IMR-90 (cell line): ENCODE measurements at regions not wholly inside any gene's neighbourhood (a gene's known extent, or its start where the extent isn't known, plus 50 kb on each side); places are given as distances from the start of the nearest gene placed in this dataset.

Experiments used
- ATAC-seq: fragments of 200-7000 bp; cut with Tn5 transposase; 2 replicates; pipeline ENCODE4 v1.9.1; 2020; ENCODE audit warnings: low read depth, mild to moderate bottlenecking, moderate library complexity
- BruUV-seq: library from RNA; stranded (reverse); fragments of 400-500 nt; replicated peaks from 2 replicates; lab custom pipeline; 2021; lab: Mats Ljungman, UMichigan
- CTCF ChIA-PET: fragments of 300-600 bp; formaldehyde crosslinking; extraction: SDS; loops from one replicate; lab custom pipeline; 2021; ENCODE audit warnings: antibody characterized with exemption; lab: Yijun Ruan, JAX
- POLR2A ChIA-PET: fragments of 300-600 bp; sonication (Branson Sonifier 250); formaldehyde crosslinking; loops from one replicate; lab custom pipeline; 2022; ENCODE audit warnings: antibody characterized with exemption; ENCODE audit not compliant: unreplicated experiment; lab: Charles Lee
- DNase-seq: peaks from one replicate; pipeline ENCODE4 v3.0.0; 2013
- H2AFZ ChIP-seq: replicated peaks from 2 replicates; pipeline ENCODE3; 2013; ENCODE audit warnings: low read length, mild to moderate bottlenecking; ENCODE audit not compliant: poor library complexity
- H2AK5ac ChIP-seq: 2 replicates; pipeline ENCODE4 v1.6.1; 2013; ENCODE audit warnings: low read depth, low read length, inconsistent platforms
- H2AK9ac ChIP-seq: replicated peaks from 2 replicates; pipeline ENCODE3; 2013; ENCODE audit warnings: mild to moderate bottlenecking, low read depth, low read length, moderate library complexity; ENCODE audit not compliant: poor library complexity
- H2BK120ac ChIP-seq: 2 replicates; pipeline ENCODE4 v1.6.1; 2013; ENCODE audit warnings: low read depth, low read length, inconsistent platforms
- H2BK15ac ChIP-seq: 3 replicates; pipeline ENCODE4 v1.6.1; 2013; ENCODE audit warnings: low read depth, low read length, inconsistent platforms
- H2BK20ac ChIP-seq: 2 replicates; pipeline ENCODE4 v1.6.1; 2013; ENCODE audit warnings: low read depth, mild to moderate bottlenecking, inconsistent platforms, low read length, moderate library complexity
- H2BK5ac ChIP-seq: 2 replicates; pipeline ENCODE4 v1.6.1; 2013; ENCODE audit warnings: mild to moderate bottlenecking, low read depth, low read length, inconsistent platforms; ENCODE audit not compliant: poor library complexity, severe bottlenecking
- H3K14ac ChIP-seq: replicated peaks from 2 replicates; pipeline ENCODE4 v1.6.1; 2013; ENCODE audit warnings: low read depth, low read length, inconsistent platforms
- H3K18ac ChIP-seq: 2 replicates; pipeline ENCODE4 v1.6.1; 2013; ENCODE audit warnings: low read depth, low read length, control low read depth
- H3K23ac ChIP-seq: 2 replicates; pipeline ENCODE4 v1.6.1; 2013; ENCODE audit warnings: low read depth, low read length, inconsistent platforms
- H3K27ac ChIP-seq: 2 replicates; pipeline ENCODE4 v1.5.1; 2013; ENCODE audit warnings: mild to moderate bottlenecking, control low read depth, low read length; ENCODE audit not compliant: insufficient read depth
- H3K27me3 ChIP-seq: 2 replicates; pipeline ENCODE4 v1.6.1; 2013; ENCODE audit warnings: low read length; ENCODE audit not compliant: control insufficient read depth, insufficient read depth
- H3K36me3 ChIP-seq: 2 replicates; pipeline ENCODE4 v1.6.1; 2013; ENCODE audit warnings: low read length, mixed read lengths; ENCODE audit not compliant: control insufficient read depth, insufficient read depth
- H3K4ac ChIP-seq: 2 replicates; pipeline ENCODE4 v1.6.1; 2013; ENCODE audit warnings: low read depth, low read length, inconsistent platforms
- H3K4me1 ChIP-seq: 2 replicates; pipeline ENCODE4 v1.6.1; 2013; ENCODE audit warnings: low read length, mixed read lengths; ENCODE audit not compliant: control insufficient read depth, insufficient read depth
- H3K4me2 ChIP-seq: 2 replicates; pipeline ENCODE4 v1.6.1; 2013; ENCODE audit warnings: low read depth, mild to moderate bottlenecking, control low read depth, low read length, moderate library complexity
- H3K4me3 ChIP-seq: 2 replicates; pipeline ENCODE4 v1.5.1; 2013; ENCODE audit warnings: low read depth, mild to moderate bottlenecking, control low read depth, low read length, moderate library complexity; ENCODE audit not compliant: insufficient read depth
- H3K56ac ChIP-seq: 2 replicates; pipeline ENCODE4 v1.6.1; 2013; ENCODE audit warnings: low read length, inconsistent platforms; ENCODE audit not compliant: insufficient read depth; ENCODE audit errors: extremely low read depth
- H3K79me1 ChIP-seq, 2 experiments: 2 replicates each; pipeline ENCODE4 v1.6.1; 2013; ENCODE audit warnings: low read length in 2 of 2, inconsistent platforms in 1 of 2, low read depth in 1 of 2
- H3K9ac ChIP-seq: 2 replicates; pipeline ENCODE4 v1.6.1; 2013; ENCODE audit warnings: low read depth, low read length, control low read depth
- H3K9me1 ChIP-seq: 2 replicates; pipeline ENCODE4 v1.6.1; 2013; ENCODE audit warnings: low read length, inconsistent platforms; ENCODE audit not compliant: insufficient read depth
- H3K9me3 ChIP-seq: 2 replicates; pipeline ENCODE4 v1.6.1; 2013; ENCODE audit warnings: low read length; ENCODE audit not compliant: control insufficient read depth, insufficient read depth
- H4K20me1 ChIP-seq: 2 replicates; pipeline ENCODE4 v1.6.1; 2013; ENCODE audit warnings: low read length, inconsistent platforms; ENCODE audit not compliant: insufficient read depth
- H4K5ac ChIP-seq: 2 replicates; pipeline ENCODE4 v1.6.1; 2013; ENCODE audit warnings: mild to moderate bottlenecking, low read depth, low read length, control low read depth
- H4K8ac ChIP-seq, 2 experiments: 2 replicates each; pipeline ENCODE4 v1.6.1; 2013; ENCODE audit warnings: low read depth in 2 of 2, low read length in 2 of 2, control low read depth in 1 of 2, inconsistent platforms in 1 of 2
- H4K91ac ChIP-seq: 2 replicates; pipeline ENCODE4 v1.6.1; 2013; ENCODE audit warnings: low read depth, low read length, inconsistent platforms; ENCODE audit not compliant: insufficient read depth
- BHLHE40 ChIP-seq: fragments of 150-350 bp; IDR thresholded peaks from 2 replicates; pipeline ENCODE4 v1.6.1; 2016; ENCODE audit warnings: mild to moderate bottlenecking, low read depth, low read length
- CEBPB ChIP-seq: IDR thresholded peaks from 2 replicates; pipeline ENCODE4 v1.6.1; 2012; ENCODE audit warnings: low read depth, low read length, improper control_type of control experiment
- CHD1 ChIP-seq: IDR thresholded peaks from 2 replicates; pipeline ENCODE4 v1.6.1; 2012; ENCODE audit warnings: low read depth, low read length, improper control_type of control experiment
- CTCF ChIP-seq: conservative IDR thresholded peaks from 2 replicates; pipeline ENCODE4 v1.5.1; 2012; ENCODE audit warnings: mild to moderate bottlenecking, low read depth, low read length, improper control_type of control experiment
- FOS ChIP-seq: fragments of 150-350 bp; IDR thresholded peaks from 2 replicates; pipeline ENCODE4 v1.6.1; 2016; ENCODE audit warnings: low read depth, low read length
- MAFK ChIP-seq: IDR thresholded peaks from 2 replicates; pipeline ENCODE4 v1.6.1; 2012; ENCODE audit warnings: low read depth, low read length, improper control_type of control experiment
- MAZ ChIP-seq: IDR thresholded peaks from 2 replicates; pipeline ENCODE4 v1.6.1; 2012; ENCODE audit warnings: low read depth, mild to moderate bottlenecking, low read length, improper control_type of control experiment, moderate library complexity, borderline replicate concordance
- MXI1 ChIP-seq: IDR thresholded peaks from 2 replicates; pipeline ENCODE4 v1.6.1; 2012; ENCODE audit warnings: low read depth, mild to moderate bottlenecking, low read length, moderate library complexity, borderline replicate concordance
- NFE2L2 ChIP-seq: fragments of 150-350 bp; IDR thresholded peaks from 2 replicates; pipeline ENCODE4 v1.6.1; 2016; ENCODE audit warnings: low read depth, mild to moderate bottlenecking, low read length
- POLR2A ChIP-seq: IDR thresholded peaks from 2 replicates; pipeline ENCODE4 v1.6.1; 2012; ENCODE audit warnings: mild to moderate bottlenecking, low read depth, low read length
- RAD21 ChIP-seq: IDR thresholded peaks from 2 replicates; pipeline ENCODE4 v1.6.1; 2012; ENCODE audit warnings: low read length, improper control_type of control experiment
- RFX5 ChIP-seq: IDR thresholded peaks from 2 replicates; pipeline ENCODE4 v1.8.0; 2012; ENCODE audit warnings: low read depth, mild to moderate bottlenecking, low read length, moderate library complexity
- SMC3 ChIP-seq: fragments of 150-350 bp; IDR thresholded peaks from 2 replicates; pipeline ENCODE4 v1.6.1; 2016; ENCODE audit warnings: low read depth, mild to moderate bottlenecking, antibody characterized with exemption, low read length, moderate library complexity
- WGBS, 2 experiments: methylation state at CpG; one replicate each; pipeline versions ENCODE4 v1.1.5 to v1.1.7; 2013; ENCODE audit warnings: missing lambda C conversion rate in 2 of 2; ENCODE audit not compliant: insufficient read length in 1 of 2; ENCODE audit errors: extremely low coverage in 2 of 2; 5-methylcytosine and 5-hydroxymethylcytosine counted together
- dilution Hi-C: fragments of 300-500 bp; cut with HindIII; formaldehyde crosslinking; loops from one replicate; pipeline ENCODE4 v1.14.3; 2018; ENCODE audit warnings: low sequenced_read_pairs; ENCODE audit not compliant: unreplicated experiment
- in situ Hi-C: fragments of 300-500 bp; cut with MboI; formaldehyde crosslinking; loops from 3 replicates; pipeline ENCODE4 v1.14.3; 2019; ENCODE audit warnings: low sequenced_read_pairs, inconsistent platforms, mixed read lengths
- intact Hi-C: fragments of 100-400 bp; cut with micrococcal nuclease; formaldehyde crosslinking; loops from 2 replicates; pipeline ENCODE4 v1.10.0; 2022
- TF ChIP-seq, protein P1 (sequence below): fragments of 150-350 bp; IDR thresholded peaks from 2 replicates; pipeline ENCODE4 v1.6.1; 2016; ENCODE audit warnings: low read depth, mild to moderate bottlenecking, low read length, moderate library complexity, borderline replicate concordance

DNA sequence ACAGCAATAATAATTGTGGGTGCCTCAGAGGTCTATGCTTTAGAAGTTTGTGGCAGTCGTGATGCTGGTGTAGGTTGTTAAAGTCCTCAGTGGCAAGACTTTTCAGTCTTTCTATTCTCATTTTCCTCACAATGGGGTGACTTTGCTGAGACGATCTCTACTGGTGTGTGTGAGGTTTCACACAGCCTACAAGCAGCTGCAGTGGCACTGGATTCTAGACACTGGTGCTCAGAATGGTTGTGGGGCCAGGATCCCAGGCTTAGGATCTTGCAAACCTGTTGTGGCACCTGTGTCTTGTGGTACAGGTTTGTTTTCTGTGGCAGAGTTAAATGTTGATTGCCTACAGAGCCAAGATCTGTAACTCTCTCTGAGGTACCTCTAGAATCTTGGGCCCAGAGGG is 581.2 kb downstream of the PTPRC start:
- no peak overlapping the region for H4K91ac ChIP-seq
- ATAC-seq (no peak), DNase-seq (no peak)
- ChIA-PET CTCF (no interaction called here), POLR2A (interaction anchor here (0.6 kb wide), 1 partner anchor 12 kb away, joined by 6 read pairs; no protein-coding TSS in a partner anchor)
- no peak overlapping the region for H3K4me2 ChIP-seq
- H3K27ac ChIP-seq, result no peak overlapping the region
- H3K56ac ChIP-seq, result no peak overlapping the region
- intact Hi-C loops (no loop called here), in situ Hi-C loops (no loop called here), dilution Hi-C loops (no loop called here)
- H3K36me3 ChIP-seq, result no peaks in the 10 kb centered on the region
- H2AK5ac ChIP-seq, result no peak overlapping the region
- H2BK120ac ChIP-seq, result no peak overlapping the region
- H3K9me1 ChIP-seq, result no peaks in the 10 kb centered on the region; the same call in 1 of the 2 replicates
- no peak overlapping the region for H3K14ac ChIP-seq
- no TSS peak for BruUV-seq
- no peaks in the 10 kb centered on the region for H3K27me3 ChIP-seq
- no peak overlapping the region for H4K5ac ChIP-seq
- H2BK5ac ChIP-seq, result no peak overlapping the region
- H3K23ac ChIP-seq, result no peak overlapping the region
- H3K4ac ChIP-seq, result no peak overlapping the region
- no peak overlapping the region for H2AK9ac ChIP-seq
- H2BK15ac ChIP-seq, result no peak overlapping the region
- H3K9ac ChIP-seq, result no peak overlapping the region
- H3K79me1 ChIP-seq, result no peaks in the 10 kb centered on the region
- WGBS, 2 experiments, result no CpG with 5 or more reads among the region's 2 CpGs
- no peak overlapping the region for H2AFZ ChIP-seq
- no peak for TF ChIP-seq CEBPB
- no peak for TF ChIP-seq FOS
- TF ChIP-seq, protein P1, sequence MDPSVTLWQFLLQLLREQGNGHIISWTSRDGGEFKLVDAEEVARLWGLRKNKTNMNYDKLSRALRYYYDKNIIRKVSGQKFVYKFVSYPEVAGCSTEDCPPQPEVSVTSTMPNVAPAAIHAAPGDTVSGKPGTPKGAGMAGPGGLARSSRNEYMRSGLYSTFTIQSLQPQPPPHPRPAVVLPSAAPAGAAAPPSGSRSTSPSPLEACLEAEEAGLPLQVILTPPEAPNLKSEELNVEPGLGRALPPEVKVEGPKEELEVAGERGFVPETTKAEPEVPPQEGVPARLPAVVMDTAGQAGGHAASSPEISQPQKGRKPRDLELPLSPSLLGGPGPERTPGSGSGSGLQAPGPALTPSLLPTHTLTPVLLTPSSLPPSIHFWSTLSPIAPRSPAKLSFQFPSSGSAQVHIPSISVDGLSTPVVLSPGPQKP, result no peak
- no peak for TF ChIP-seq BHLHE40
- TF ChIP-seq CHD1, result no peak
- no peak for TF ChIP-seq POLR2A
- TF ChIP-seq MXI1, result no peak
- TF ChIP-seq NFE2L2, result no peak
- no peak for TF ChIP-seq RAD21
- TF ChIP-seq MAZ, result no peak
- TF ChIP-seq SMC3, result no peak
- no peak for TF ChIP-seq RFX5
- TF ChIP-seq CTCF, result no peak
- no peak for TF ChIP-seq MAFK
- H4K20me1 ChIP-seq, result no peaks in the 10 kb centered on the region
- no peak overlapping the region for H3K18ac ChIP-seq
- H3K4me3 ChIP-seq, result no peak overlapping the region
- no peaks in the 10 kb centered on the region for H3K4me1 ChIP-seq
- H2BK20ac ChIP-seq, result no peak overlapping the region
- no peak overlapping the region for H4K8ac ChIP-seq
- peaks cover 3% of the 10 kb centered on the region; the same call in 1 of the 2 replicates for H3K9me3 ChIP-seq
